GM12875 (cell line): ENCODE measurements at regions not wholly inside any gene's neighbourhood (a gene's known extent, or its start where the extent isn't known, plus 50 kb on each side); places are given as distances from the start of the nearest gene placed in this dataset.
"Not testable (repeated sequence)": the region's sequence is repeated elsewhere in the genome, so short reads cannot be mapped to it uniquely, and the experiment has no call there.

ENCODE experiments used
- H3K4me3 ChIP-seq: one replicate; pipeline ENCODE4 v1.5.1; 2011; ENCODE audit warnings: low read depth, low read length, control low read depth
- CTCF ChIP-seq: IDR thresholded peaks from 2 replicates; pipeline ENCODE4 v1.5.1; 2011; ENCODE audit warnings: low read depth, mild to moderate bottlenecking, control low read depth, inconsistent platforms, low read length, moderate library complexity, borderline replicate concordance; ENCODE audit not compliant: insufficient read depth

- no peak overlapping the region for H3K4me3 ChIP-seq
- no peak for TF ChIP-seq CTCF
Measured at GRCh38 chr17:14724770-14725169, 423.9 kb downstream of the HS3ST3B1 start.

- not testable (repeated sequence) for H3K4me3 ChIP-seq
Measured at GRCh38 chr17:14723349-14723748, 422.5 kb downstream of the HS3ST3B1 start.

- no peak overlapping the region for H3K4me3 ChIP-seq
- no peak for TF ChIP-seq CTCF
Measured at GRCh38 chr17:14719942-14720341, 419.1 kb downstream of the HS3ST3B1 start.

GRCh38 chr17:14717859-14718258, 417.0 kb downstream of the HS3ST3B1 start:
- TF ChIP-seq CTCF, result no peak
- no peak overlapping the region for H3K4me3 ChIP-seq

- no peak overlapping the region for H3K4me3 ChIP-seq
- TF ChIP-seq CTCF, result no peak
Measured at GRCh38 chr17:14715561-14715960, 414.7 kb downstream of the HS3ST3B1 start.

- TF ChIP-seq CTCF, result no peak
- H3K4me3 ChIP-seq, result no peak overlapping the region
Measured at GRCh38 chr17:14712611-14713021, 411.7 kb downstream of the HS3ST3B1 start.

- TF ChIP-seq CTCF, result no peak
- no peak overlapping the region for H3K4me3 ChIP-seq
Measured at GRCh38 chr17:14704121-14704520, 403.2 kb downstream of the HS3ST3B1 start.

- no peak overlapping the region for H3K4me3 ChIP-seq
- no peak for TF ChIP-seq CTCF
Measured at GRCh38 chr17:14701886-14702285, 401.0 kb downstream of the HS3ST3B1 start.
